HG03460 (cell line): ENCODE measurements at regions not wholly inside any gene's neighbourhood (a gene's known extent, or its start where the extent isn't known, plus 50 kb on each side); places are given as distances from the start of the nearest gene placed in this dataset.

Experiments
- ATAC-seq: cut with Tn5 transposase; IDR thresholded peaks from one replicate; pipeline ENCODE4 v1.9.1; 2021; ENCODE audit not compliant: unreplicated experiment

DNA sequence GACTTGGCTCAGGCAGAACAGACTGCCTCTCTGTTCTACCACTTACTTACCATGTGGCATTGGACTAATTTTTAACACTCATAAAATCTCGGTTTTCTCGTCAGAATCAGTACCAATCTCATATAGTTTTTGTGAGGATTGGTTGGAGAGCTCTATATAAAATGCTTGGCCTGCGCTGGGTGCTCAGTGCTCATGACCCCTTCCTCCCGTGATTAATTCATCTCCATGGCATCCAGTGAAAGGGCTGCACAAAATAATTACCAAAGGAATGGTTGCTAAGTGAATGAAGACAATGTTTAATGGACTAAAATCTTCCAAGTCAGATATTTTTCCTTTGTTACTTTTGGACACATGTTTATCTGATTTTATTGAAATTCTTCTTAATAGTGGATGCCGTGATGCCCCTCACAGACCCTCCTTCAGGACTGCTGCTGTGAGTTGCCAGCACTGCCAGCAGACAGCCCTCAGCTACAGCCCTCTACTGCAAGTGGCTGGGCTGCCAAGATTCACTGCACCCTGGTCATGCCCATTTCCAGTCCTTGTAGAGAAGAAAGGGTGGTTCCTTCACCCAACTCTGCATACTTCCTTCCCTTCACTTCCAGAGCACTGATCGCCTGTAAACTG lies 436.5 kb downstream of the LMO4 start:
- ATAC-seq: no peak

DNA sequence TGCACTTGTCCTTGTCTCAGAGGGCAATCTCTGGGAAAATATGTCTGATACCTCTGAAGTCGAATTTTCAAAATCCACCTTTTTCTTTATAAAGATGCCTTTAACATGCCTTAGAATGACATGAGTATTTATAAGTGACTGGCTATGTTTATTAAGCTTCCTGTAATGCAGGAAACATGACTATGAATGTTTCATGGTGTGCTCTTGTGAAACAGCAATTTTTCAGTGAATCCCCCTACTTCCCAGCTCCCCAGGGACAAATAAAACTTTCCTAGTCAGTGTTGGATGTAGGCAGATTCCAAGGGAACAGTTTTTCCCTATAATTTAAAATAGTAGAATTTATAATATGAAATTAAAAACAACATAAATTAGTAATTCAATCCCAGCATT lies 437.0 kb downstream of the LMO4 start:
- no peak for ATAC-seq

DNA sequence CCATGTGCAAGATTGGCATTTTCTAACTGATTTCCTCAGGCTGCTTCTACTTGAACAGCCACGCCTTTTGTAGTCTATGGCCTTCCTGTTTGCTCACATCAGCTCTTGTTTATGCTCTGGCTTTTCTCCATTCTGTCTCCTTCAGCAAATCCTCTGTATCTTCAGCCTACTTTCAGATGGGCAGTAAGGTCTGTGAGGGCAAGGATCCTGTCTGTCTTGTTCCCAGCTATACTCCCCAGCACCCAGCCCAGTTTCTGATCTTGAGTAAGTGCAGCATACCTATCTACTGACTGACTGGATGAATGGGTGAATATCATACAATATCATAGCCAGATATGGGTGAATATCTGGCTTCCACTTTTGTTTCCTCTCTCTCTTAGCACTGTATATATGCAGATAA lies 438.1 kb downstream of the LMO4 start:
- ATAC-seq: no peak

DNA sequence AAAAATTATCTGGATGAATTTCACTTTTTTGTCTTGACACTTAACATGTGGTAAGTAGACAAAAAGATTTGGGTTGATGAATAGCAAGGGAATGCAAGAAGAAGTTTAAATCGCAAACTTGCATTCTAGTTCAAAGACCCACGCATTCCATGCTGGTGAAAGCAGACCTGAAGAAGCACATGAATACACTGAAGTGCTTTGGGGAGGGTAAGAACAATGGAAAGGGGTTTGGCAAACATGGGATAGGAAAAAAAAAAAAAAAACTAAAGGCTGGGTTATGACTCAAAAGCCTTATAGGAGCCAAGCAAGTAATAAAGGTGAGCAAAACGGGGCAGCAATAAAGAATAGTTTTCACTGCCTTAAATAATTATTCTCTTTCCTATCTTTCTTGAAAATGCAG lies 450.2 kb downstream of the LMO4 start:
- ATAC-seq: no peak

DNA sequence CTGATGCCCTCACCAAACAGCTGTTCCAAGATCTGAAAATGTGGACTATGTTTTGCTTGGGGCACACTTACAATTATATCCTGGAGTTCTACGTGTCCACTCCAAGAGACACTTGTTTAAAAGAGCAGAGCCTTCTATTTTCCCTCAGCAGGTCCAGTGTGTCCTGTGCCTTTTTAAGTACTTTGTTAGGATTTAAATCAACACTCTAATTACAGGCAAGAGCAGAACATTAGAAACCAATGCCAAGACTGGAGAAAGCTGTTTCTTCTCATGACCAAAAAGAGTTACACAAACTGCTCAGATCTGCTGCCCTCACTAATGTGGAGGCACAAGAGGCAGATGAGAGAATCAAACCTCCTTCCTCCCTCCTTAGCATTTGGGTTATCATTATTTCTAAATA lies 452.9 kb downstream of the LMO4 start:
- no peak for ATAC-seq

DNA sequence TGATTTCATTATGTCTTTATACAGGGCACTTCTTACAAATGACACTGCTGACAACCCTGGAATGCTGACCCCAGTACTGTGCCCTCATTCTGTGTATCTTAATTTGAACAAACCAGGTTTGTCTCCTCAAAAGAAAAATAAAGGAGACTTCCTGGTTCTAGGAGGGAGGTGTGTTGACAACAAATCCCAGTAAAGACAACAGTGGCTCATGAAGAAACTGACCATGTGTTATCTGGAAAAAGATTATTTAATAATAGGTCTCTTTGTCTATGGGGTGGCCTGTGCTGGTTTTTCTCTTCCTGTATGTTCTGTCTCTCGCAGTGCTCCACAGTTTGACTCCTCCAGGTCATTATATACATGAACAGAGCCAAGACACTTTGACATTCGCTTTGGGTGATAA lies 454.6 kb downstream of the LMO4 start:
- no peak for ATAC-seq

DNA sequence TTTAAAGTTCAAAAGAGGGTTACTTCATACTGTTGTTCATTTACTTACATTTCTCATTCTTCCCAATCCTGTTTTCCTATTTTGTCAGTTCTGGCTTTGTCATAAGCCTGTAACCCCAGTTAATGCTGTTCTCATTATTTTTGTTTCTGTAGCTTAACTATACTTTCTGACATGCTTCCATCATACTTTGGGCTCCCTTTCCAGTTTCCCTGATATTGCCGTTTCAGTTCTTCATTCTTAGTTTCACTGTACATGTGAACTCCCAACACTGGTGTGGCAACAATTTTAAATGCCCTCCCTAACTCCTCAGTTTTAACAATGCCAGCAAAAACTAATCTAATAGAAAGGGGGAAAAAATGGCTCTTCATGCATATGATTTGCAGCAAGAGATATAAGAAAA lies 456.7 kb downstream of the LMO4 start:
- ATAC-seq: no peak

DNA sequence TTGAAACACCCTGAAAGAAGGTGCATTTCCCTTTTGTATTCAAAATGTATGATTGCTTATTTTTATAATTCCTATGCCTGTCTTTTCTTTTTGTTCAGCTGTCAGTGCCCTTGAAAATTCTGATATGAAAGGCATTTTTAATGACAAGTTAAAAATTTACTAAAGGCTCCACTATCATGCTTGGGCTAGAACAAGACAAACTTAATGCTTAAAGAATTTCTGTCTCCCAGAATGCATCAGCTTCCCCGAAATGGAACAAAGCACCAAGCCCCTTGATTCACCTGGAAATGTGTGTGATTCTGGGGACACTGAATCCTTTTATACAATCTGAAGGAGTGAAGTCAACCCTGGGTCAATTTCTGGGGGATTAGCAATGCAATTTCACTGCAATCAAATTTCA lies 457.5 kb downstream of the LMO4 start:
- ATAC-seq: no peak

DNA sequence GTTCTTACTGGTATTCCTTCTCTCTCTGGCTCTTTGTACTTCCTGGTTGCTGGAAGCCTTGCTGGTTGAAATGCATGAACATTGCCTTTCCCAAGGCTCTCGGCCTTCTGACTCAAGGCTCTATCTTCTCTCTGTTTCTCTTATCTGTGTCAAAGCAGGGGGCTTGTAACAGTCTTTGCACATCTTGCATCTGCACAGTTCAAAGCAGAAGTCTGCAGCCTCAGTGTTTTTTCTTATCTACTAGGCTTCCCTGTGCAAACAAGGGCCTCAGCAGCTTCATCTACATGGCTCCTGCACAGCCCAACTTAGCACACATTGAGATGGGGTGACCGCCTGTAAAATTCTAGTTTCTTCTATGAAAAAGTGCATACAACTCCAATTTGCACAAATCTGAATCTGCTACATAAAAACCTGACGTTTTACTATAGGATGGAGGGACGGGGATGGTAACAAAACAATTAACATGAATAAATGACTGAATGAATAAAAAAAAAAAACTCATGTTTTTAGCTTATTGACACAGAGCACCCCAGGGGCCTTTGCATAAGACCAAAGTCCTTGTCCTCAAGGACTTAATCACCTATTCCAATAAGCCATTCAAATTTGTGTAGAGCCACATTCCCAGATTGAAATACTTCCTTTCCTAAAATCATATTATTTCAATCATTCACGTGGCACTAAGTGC lies 458.3 kb downstream of the LMO4 start:
- no peak for ATAC-seq

DNA sequence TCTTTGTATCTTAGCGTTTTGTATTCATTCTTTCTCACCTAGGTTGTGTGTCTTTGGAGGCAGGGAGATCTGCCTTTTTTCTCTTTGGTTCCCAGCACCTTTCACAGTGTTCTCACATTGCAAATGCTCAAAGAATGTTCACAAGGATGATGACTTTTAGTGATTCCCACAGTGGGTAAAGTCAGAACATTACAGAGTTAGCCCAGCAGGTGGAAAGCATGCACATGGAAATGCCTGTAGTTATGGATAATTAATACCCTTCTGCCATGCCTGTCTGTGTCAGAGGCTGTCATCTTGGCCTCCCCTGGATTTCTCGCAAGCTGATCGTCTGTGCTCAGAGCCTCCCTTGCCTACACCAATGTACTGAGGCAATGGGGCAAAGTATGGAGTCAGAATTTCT lies 458.9 kb downstream of the LMO4 start:
- no peak for ATAC-seq

DNA sequence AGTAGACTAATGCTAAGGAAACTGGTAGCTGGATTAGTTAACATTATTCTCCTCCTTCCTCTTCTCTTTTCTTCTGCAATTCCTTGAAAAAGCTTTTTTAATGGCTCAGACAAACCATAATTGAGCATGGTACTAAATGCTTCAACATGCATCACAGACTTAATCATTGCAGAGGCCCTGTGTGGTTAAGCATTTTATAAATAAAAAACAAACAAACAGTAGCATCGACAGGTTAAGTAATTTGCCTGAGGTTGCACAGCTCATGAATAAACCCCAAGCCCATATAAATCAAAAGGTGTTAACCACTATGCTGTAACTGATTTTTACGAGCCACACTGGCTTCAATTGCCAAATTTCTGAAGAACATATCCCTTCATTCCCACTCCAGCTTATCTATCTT lies 462.1 kb downstream of the LMO4 start:
- no peak for ATAC-seq

DNA sequence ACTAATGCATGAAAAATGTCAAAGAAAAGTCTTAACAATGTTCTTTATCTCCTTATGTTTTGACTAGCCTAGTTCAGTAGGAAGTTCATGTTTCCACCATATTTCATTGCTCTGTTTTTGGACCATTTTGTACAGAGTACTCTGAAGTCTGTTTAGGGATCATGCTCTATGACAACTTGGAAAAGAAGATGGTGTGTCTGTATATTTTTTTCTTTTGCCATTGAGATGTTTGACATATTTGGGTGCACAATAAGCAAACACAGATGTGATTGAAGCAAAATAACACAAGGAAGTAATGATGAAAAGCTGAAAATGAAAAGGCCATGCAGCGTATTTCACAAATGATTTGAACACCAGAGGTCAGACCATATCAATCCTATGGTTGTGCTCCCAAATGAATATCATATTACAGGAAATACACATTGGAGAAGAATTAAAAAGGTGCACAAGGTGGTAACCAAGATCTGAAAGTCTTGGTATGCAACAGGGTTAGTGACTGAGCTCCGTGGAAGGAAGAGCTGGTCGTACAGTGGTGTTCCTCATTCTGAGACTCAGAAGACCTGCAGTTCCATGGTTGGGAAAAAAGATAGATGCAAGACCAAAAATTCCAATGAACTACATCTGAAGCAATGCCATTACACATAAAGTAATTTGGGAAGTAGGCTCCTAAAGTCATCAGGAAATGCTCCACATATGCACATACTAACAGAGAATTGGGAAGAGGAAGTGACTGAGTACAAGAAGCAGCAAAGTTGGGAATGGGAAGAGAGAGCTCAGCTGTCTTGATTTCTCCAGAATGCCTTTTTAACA lies 463.5 kb downstream of the LMO4 start:
- no peak for ATAC-seq

DNA sequence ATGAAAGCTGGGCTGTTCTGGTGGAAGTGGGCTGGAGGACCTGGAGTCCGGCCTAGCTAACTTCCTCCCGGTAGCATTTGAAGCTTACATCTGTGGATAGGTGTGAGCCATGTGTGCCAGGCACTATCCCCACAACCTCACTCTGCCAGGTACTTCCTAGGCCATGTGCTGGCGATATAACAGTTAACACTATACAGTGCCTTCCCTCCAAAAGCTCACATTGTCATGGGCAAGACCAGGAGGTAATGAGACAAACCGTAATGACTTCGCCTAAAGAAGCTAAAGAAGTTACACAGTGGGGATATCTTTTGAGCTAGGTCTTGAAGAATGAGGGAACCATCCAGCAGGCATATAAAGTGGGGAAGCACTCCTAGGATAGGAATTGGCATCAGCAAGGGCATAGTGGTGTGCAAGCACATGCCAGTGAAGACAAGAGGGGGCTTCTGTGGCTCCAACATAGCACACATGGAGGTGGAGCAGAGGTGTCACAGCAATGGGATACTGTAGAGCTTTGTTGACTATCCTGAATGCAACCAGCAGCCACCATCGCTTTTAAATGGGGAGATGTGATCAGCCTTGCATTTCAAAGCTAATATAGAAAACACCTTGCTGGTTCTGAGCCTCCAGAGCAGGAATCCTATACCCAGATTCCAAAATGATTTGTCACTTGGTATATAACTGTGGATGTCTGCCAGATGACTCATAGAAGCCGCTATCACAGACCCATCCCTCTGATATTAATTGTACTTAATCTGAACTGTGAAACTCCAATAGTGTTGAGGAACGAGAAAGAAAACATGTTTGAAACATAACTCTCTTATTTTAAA lies 466.3 kb downstream of the LMO4 start:
- ATAC-seq: no peak

DNA sequence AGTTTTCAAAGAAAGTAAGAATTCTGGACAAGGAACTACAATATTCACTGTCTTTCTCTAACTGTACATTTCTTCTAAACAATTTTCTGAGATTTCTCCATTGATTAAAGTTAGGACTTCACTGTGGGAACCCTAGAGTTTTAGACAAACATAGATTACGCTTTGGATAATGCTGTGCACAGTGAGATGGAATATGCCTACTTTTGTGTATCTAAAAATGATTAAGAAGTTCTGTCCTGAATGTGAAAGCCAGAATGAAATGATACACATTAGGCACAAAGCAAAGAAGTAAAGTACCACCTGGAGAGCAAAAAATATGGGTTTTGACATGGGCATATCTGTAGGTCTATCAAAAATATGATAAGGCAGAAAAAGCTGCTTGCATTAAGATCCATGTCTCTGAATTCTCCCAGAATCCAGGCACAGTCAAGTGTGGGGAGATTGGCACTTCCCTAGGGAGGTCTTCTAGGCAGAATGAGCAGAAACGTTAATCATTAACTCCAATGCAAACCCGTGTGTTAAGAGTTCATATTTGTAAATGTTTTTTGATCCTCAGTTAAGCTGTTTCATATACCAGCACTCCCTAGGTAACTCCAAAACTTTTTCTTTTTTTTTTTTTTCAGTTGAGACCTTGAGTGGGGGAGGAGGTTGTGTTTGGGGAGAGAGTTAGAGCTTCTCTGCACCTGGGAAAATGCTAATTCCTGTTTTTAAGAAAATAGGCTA lies 467.1 kb downstream of the LMO4 start:
- no peak for ATAC-seq

DNA sequence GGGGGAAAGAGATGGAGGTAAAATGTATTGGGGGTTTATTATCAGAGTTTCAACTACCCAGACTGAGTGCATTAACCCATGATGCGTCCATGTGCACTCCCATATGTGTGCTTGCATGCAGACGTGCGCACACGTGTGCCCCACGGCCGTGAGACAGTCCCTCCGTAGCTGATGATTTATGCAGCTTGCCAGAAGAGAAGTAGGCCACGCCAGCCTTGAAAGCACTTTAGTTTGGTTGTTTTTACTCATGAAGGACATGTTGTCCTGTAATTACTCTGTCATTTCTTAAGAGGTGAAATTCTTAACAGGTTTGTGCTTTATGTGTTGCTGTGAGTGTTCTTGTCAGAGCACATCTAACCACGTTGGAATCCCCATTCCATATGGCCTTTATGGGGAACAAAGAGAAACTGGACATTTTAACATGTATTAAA lies 467.8 kb downstream of the LMO4 start:
- ATAC-seq: no peak

DNA sequence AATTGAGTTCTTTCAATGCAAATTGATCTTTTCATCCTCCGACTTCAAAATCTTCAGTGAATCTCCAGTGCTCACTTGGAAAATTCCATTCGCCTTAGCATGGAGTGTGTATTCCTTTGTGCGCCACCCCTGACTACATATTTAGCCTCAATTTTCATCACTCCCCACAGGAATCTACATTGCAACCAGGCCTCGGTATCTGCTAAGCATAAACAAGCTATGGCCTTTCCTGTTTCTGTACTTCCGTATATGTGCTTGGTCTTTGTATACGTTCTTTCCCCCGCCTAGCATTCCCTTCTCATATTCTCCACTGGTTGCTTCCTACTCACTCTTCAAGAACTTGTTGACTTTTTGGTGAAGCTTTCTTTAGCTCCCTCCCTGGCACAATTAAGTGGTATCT lies 470.8 kb downstream of the LMO4 start:
- ATAC-seq: no peak

DNA sequence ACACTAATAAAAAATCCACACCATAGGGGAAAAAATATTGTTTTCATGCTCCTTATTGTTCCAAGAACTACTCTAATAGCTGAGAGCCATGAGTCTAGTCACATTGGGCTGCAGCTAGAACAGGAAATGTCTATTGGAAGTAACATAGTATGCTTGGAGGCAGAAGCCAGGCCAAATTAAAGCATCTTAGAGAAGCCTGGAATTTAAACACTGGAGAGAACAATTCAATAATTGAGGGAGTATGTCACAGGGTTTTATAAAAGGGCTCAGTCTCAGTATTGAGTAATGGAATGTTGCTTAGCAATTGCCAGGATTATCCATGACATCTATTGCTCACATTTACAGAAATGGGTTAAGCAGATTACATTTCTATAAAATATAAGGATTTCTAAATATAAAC lies 471.3 kb downstream of the LMO4 start:
- no peak for ATAC-seq

DNA sequence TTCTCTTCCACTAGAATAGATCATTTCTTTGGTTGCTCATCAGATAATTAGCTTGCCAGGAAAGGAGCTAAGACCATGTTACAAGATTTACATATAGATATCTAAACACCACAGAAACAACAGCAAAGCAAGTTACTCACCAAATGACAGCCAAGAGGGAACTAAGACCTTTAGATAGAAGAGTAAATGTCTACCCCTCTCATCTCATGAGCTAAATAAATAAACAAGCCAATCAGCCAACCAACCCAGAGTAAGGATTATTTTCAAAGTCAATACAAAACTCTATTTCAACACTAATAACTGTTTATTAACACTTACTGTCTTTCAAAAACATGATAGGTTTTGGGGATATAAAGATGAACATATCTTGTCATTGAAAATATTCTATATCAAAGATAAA lies 474.7 kb downstream of the LMO4 start:
- no peak for ATAC-seq

DNA sequence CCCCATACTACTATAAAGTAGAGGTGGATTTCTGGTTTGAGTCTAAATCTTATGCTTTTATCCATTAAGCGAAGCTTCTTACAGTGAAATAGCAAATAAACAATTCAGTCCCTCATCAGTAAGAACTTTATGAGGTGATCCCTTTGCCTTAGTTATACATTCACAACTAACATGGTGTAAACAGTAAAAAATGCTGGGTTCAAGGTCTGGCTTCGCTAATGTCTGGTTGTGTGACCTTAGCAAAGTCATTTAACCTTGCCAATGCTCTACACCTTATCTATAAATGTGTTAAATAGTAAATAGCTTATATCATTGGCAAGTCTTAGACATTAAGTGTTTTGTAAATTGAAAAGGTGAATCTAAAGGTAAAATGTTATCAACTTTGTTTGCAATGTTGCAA lies 475.4 kb downstream of the LMO4 start:
- ATAC-seq: no peak

DNA sequence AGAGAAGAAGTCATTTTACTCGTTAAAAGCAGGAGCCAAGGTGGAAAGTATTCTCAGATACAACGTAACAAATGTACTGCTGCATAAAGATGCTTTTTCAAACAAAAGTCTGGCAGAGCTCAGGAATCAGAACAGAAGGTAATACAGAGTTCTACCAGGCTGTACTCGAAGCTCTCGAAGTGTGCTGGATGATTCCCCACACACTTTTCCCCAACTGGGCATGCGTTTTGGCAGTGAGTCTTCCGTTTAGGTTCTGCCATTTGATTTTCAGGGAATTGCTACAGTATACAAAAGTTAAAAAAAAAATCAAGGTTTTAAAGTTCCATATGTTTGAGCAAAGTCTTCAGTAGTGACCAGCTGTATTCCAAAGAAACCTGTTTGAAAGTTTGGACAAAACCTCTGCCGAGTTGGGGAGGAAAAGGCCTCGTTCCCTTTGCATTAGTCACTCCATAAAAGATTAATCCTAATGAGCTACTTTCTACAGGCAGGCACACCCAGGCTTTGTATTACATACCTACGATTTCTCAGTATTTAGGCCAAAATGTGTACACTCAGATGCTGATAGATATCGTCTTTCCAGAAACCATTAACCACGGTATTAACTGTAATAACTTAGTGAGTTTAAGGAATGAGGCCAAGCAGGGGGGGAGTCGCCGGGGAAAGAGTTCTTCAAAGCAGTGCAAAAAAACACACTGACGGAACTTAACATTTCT lies 477.1 kb downstream of the LMO4 start:
- no peak for ATAC-seq
